GM12878 (cell line): ENCODE measurements at regions not wholly inside any gene's neighbourhood (a gene's known extent, or its start where the extent isn't known, plus 50 kb on each side); places are given as distances from the start of the nearest gene placed in this dataset.

ENCODE experiments used
- BRCA1 ChIP-seq: IDR thresholded peaks from 2 replicates; pipeline ENCODE4 v1.6.1; 2011; ENCODE audit warnings: low read depth, low read length, improper control_type of control experiment
- EGR1 ChIP-seq, 2 experiments: IDR thresholded peaks; 1 replicate in 1 of 2; 2 replicates in 1 of 2; pipeline ENCODE4 v1.6.1; 2011 to 2012; ENCODE audit warnings: low read depth in 2 of 2, low read length in 2 of 2, borderline replicate concordance in 1 of 2, mild to moderate bottlenecking in 1 of 2, moderate library complexity in 1 of 2
- EZH2 ChIP-seq: IDR thresholded peaks from 2 replicates; pipeline ENCODE4 v1.6.1; 2012; ENCODE audit warnings: low read depth, mild to moderate bottlenecking, control low read depth, inconsistent platforms, low read length, borderline replicate concordance; ENCODE audit not compliant: control insufficient read depth
- HDAC2 ChIP-seq: fragments of 200-600 bp; sonication (generic); IDR thresholded peaks from 2 replicates; pipeline ENCODE4 v1.6.1; 2017
- MTA2 ChIP-seq: fragments of 450-650 bp; IDR thresholded peaks from 2 replicates; pipeline ENCODE4 v1.6.1; 2016; ENCODE audit warnings: low read depth, mild to moderate bottlenecking, moderate library complexity
- NRF1 ChIP-seq: conservative IDR thresholded peaks from 2 replicates; pipeline ENCODE4 v1.6.1; 2011; ENCODE audit warnings: mild to moderate bottlenecking, low read depth, low read length, improper control_type of control experiment
- POLR2AphosphoS2 ChIP-seq: IDR thresholded peaks from 2 replicates; pipeline ENCODE4 v1.6.1; 2011; ENCODE audit warnings: low read depth, mild to moderate bottlenecking, low read length, improper control_type of control experiment, moderate library complexity
- POLR2AphosphoS5 ChIP-seq: IDR thresholded peaks from 2 replicates; pipeline ENCODE4 v1.6.1; 2011; ENCODE audit warnings: mild to moderate bottlenecking, low read length, inconsistent platforms
- RCOR1 ChIP-seq: conservative IDR thresholded peaks from 2 replicates; pipeline ENCODE4 v1.6.1; 2012; ENCODE audit warnings: low read depth, low read length, improper control_type of control experiment
- SIN3A ChIP-seq: IDR thresholded peaks from 2 replicates; pipeline ENCODE4 v1.6.1; 2012; ENCODE audit warnings: low read depth, low read length, improper control_type of control experiment
- SIX5 ChIP-seq: IDR thresholded peaks from 2 replicates; pipeline ENCODE4 v1.6.1; 2011; ENCODE audit warnings: mild to moderate bottlenecking, low read depth, low read length, moderate library complexity; ENCODE audit not compliant: severe bottlenecking
- SP1 ChIP-seq: IDR thresholded peaks from one replicate; pipeline ENCODE4 v1.6.1; 2011; ENCODE audit warnings: low read depth, low read length
- TF ChIP-seq, protein P1 (sequence below), 3 experiments: IDR thresholded peaks in 2 of 3; conservative IDR thresholded peaks in 1 of 3; 2 replicates each; pipeline ENCODE4 v1.5.1; 2011; ENCODE audit warnings: low read depth in 3 of 3, low read length in 3 of 3, mild to moderate bottlenecking in 3 of 3, control low read depth in 2 of 3, moderate library complexity in 2 of 3, inconsistent platforms in 1 of 3, mixed read lengths in 1 of 3; ENCODE audit not compliant: control insufficient read depth in 2 of 3, insufficient read depth in 1 of 3; ENCODE audit errors: extremely low read depth in 1 of 3

DNA sequence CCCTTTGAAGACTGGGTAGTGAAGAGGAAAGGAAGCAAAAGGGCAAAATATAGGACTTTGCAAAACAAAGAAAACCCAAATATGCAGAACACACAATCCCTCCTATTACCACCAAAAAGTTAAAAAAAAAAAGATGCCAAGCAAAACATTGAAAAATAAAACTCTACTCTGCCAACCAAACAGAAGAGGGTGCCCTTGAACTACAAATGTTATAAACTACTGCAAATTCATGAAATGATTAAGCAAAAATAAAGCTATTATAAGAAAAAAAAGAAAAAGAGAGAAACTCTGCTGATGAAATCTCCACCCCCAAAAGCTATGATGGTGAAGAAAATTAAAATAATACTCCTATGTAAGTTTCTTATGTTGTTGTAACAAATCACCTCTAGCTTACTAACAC lies 168.5 kb upstream of the STK26 start:
- TF ChIP-seq MTA2 (no peak), NRF1 (no peak), SIX5 (no peak), SP1 (no peak), EGR1 (IDR thresholded peaks at IDR 0.05; ENCODE audit: borderline replicate concordance in 1 of 2, low read depth in 2 of 2, low read length in 2 of 2) (no peak), BRCA1 (no peak), HDAC2 (no peak), POLR2AphosphoS2 (no peak), RCOR1 (no peak), SIN3A (no peak), EZH2 (no peak), POLR2AphosphoS5 (no peak)
- TF ChIP-seq, protein P1, sequence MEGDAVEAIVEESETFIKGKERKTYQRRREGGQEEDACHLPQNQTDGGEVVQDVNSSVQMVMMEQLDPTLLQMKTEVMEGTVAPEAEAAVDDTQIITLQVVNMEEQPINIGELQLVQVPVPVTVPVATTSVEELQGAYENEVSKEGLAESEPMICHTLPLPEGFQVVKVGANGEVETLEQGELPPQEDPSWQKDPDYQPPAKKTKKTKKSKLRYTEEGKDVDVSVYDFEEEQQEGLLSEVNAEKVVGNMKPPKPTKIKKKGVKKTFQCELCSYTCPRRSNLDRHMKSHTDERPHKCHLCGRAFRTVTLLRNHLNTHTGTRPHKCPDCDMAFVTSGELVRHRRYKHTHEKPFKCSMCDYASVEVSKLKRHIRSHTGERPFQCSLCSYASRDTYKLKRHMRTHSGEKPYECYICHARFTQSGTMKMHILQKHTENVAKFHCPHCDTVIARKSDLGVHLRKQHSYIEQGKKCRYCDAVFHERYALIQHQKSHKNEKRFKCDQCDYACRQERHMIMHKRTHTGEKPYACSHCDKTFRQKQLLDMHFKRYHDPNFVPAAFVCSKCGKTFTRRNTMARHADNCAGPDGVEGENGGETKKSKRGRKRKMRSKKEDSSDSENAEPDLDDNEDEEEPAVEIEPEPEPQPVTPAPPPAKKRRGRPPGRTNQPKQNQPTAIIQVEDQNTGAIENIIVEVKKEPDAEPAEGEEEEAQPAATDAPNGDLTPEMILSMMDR (IDR thresholded peaks at IDR 0.05 in 2 of 3, conservative IDR thresholded peaks at IDR 0.05 in 1 of 3; ENCODE audit: control insufficient read depth in 2 of 3, extremely low read depth in 1 of 3, insufficient read depth in 1 of 3, low read depth in 3 of 3, low read length in 3 of 3) = peak; percentile 6 to 31 (median 10); a peak in 2 of 6 replicates
